GM12874 (cell line): ENCODE measurements at regions not wholly inside any gene's neighbourhood (a gene's known extent, or its start where the extent isn't known, plus 50 kb on each side); places are given as distances from the start of the nearest gene placed in this dataset.

Experiments
- TF ChIP-seq, protein P1 (sequence below): IDR thresholded peaks from 2 replicates; pipeline ENCODE4 v1.5.1; 2011; ENCODE audit warnings: low read depth, mild to moderate bottlenecking, control low read depth, low read length, moderate library complexity; ENCODE audit not compliant: insufficient read depth

DNA sequence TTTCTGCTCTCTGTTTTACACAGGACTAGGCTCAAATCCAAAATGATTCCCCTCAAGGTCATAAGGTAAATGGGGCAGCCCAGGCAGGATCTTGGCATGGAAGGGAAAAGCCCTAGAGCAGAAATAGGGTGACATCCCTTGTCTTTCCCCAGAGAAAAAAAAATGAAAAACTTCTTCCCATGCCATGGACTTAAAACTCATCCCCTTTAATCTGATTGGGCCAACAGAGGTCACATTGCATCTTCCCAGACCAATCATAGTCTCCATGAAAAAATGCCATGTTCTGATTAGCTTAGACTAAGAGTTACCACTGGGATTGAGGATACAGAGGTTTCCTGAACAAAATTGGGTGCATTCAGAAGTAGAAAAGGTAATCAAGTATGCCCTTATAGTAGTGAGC, 241.3 kb upstream of the LRTM1 start:
- TF ChIP-seq, protein P1, sequence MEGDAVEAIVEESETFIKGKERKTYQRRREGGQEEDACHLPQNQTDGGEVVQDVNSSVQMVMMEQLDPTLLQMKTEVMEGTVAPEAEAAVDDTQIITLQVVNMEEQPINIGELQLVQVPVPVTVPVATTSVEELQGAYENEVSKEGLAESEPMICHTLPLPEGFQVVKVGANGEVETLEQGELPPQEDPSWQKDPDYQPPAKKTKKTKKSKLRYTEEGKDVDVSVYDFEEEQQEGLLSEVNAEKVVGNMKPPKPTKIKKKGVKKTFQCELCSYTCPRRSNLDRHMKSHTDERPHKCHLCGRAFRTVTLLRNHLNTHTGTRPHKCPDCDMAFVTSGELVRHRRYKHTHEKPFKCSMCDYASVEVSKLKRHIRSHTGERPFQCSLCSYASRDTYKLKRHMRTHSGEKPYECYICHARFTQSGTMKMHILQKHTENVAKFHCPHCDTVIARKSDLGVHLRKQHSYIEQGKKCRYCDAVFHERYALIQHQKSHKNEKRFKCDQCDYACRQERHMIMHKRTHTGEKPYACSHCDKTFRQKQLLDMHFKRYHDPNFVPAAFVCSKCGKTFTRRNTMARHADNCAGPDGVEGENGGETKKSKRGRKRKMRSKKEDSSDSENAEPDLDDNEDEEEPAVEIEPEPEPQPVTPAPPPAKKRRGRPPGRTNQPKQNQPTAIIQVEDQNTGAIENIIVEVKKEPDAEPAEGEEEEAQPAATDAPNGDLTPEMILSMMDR: no peak

- TF ChIP-seq, protein P1: no peak
These were observed 239.9 kb upstream of the LRTM1 start for GRCh38 chr3:55167586-55168317.

DNA sequence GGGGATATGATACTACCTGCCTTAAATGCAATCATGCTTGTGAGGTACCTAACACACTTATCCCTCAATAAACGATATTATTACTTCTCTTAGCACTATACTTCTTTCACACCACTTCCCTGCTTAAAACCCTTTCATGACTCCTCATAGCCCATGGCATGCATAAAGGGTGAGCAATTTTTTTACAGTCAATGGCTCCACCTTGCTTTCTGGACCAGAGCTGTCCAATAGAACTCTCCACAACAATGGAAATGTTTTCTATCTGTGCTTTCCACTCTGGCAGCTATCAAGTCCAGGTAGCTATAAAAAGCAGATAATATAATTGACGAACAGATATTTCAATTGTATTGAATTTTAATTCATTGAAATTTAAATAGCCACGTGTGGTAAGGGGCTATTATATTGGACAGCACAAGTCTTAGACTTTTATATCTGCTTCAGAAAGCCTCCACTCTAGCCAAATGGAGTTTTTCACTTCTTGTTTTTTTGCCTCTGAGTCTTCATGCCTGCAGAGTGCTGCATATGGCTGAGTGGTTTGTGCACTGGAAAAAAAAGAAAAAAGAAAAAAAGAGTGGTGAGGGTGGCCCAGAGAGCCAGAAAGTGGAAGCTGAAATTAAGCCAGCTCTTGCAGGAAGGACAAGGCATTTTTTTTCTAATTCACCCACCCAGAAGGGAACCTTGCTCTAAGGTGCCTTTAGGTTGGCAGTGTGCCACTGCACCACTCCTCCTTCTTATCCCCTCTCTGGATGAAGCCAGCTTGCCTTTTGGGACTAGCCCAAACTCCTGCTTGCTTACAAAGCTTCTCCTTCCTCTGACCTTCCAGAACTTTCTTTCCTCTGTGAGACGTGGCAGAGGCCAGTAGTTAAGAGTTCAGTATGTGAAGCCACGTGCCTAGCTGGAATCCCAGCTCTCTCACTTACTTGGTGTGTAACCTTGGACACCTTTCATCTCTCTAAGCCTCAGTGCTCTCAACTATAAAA, 239.0 kb upstream of the LRTM1 start:
- TF ChIP-seq, protein P1: no peak

DNA sequence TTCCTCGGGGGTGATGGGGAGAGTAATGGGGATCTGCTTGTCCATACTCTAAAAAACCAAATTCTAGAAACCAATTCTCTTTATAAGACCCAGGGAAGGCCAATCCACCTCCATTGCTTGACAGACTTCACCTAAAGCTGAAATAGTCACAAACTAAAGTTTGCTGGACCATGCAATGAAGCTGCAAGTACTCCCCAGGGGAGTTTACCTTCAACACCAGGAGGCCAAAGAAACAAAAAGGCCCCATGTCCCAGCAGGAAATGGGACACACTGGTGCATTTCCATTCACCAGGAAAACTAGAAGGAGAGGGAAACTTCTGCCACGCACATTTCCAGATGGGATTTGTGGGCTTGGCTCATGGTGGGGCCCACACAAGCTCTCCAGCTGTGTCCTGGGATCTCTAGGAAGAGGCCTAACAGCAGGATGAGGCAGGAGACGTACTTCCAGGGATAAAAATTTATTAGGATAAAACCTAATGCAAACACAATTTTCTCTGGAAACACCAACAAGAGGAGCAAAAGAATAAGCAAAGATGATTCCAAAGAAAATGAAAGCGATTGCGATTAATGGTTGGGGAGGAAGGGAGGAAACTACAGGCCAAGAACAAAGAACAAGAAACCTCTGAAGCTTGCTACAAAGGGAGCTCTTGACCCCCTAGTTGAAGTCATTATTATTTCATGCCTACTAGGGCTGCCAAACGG, 238.0 kb upstream of the LRTM1 start:
- TF ChIP-seq, protein P1: no peak

DNA sequence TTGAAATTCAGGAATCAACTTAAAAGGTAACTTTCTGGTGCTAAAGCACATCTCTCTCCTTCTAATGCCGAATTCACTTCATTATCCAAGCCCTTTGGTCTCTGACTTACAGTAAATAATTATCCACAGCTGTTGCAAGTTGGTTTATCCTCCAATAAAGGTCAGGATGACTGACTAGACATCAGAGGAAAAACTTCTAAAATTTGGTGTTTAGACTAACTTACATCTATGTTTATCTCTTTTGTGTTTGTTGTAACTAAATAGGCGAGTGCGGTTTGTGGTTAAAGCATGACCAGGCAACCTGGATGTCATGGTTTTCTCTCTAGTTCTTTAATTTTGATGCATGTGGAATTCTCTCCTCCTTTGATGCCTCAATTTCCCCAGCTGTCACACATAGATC, 237.4 kb upstream of the LRTM1 start:
- TF ChIP-seq, protein P1: no peak

- TF ChIP-seq, protein P1: no peak
These were observed 237.0 kb upstream of the LRTM1 start for GRCh38 chr3:55164876-55165275.

GRCh38 chr3:55164191-55164590, 236.3 kb upstream of the LRTM1 start:
- TF ChIP-seq, protein P1: no peak
